Right lobe of liver (tissue), 6 donors: ENCODE measurements at regions not wholly inside any gene's neighbourhood (a gene's known extent, or its start where the extent isn't known, plus 50 kb on each side); places are given as distances from the start of the nearest gene placed in this dataset.

ENCODE experiments used
- ATAC-seq, 4 donors: fragments of 200-7000 bp; cut with Tn5 transposase; one replicate each; pipeline ENCODE4 v1.9.1; 2020; ENCODE audit warnings: mild to moderate bottlenecking in 4 of 4, moderate library complexity in 4 of 4
- DNase-seq, 3 donors: peaks; one replicate each; pipeline ENCODE4 v3.0.0-alpha.2; 2020
- H3K27ac ChIP-seq, 3 donors: fragments of 200-600 bp; one replicate each; pipeline ENCODE4 v1.8.0; 2022
- H3K27me3 ChIP-seq, 2 donors: fragments of 200-600 bp; one replicate each; pipeline ENCODE4 v1.8.0; 2022
- H3K36me3 ChIP-seq, 4 donors: fragments of 200-600 bp; sonication (generic) in 1 of 4; one replicate each; pipeline versions ENCODE4 v1.5.1 to v1.8.0; 2017 to 2022; ENCODE audit warnings: control low read depth in 1 of 4
- H3K4me1 ChIP-seq, 4 donors: fragments of 200-600 bp; sonication (generic) in 1 of 4; one replicate each; pipeline versions ENCODE4 v1.5.1 to v1.8.0; 2017 to 2022; ENCODE audit warnings: control low read depth in 1 of 4
- H3K4me3 ChIP-seq, 3 donors: fragments of 200-600 bp; one replicate each; pipeline ENCODE4 v1.8.0; 2022
- H3K9me3 ChIP-seq, 4 donors: fragments of 200-600 bp; sonication (generic) in 1 of 4; one replicate each; pipeline versions ENCODE4 v1.5.1 to v1.8.0; 2017 to 2022; ENCODE audit warnings: control low read depth in 1 of 4
- CTCF ChIP-seq, 4 donors: fragments of 200-600 bp in 3 of 4; fragments of 450-650 bp in 1 of 4; IDR thresholded peaks; one replicate each; pipeline versions ENCODE4 v1.5.1 to v1.8.0; 2016 to 2022; ENCODE audit warnings: antibody characterized with exemption in 4 of 4, mild to moderate bottlenecking in 2 of 4
- POLR2A ChIP-seq: fragments of 450-650 bp; IDR thresholded peaks from one replicate; pipeline ENCODE4 v1.6.1; 2017; ENCODE audit warnings: antibody characterized with exemption, mild to moderate bottlenecking
- WGBS: methylation state at CpG from one replicate; pipeline ENCODE4 v1.1.6; 2018; ENCODE audit warnings: low coverage, low lambda C conversion rate; ENCODE audit not compliant: insufficient coverage; ENCODE audit errors: missing lambda C conversion rate; 5-methylcytosine and 5-hydroxymethylcytosine counted together
- intact Hi-C, 2 donors: fragments of 100-400 bp; cut with DNase I; formaldehyde crosslinking; loops; one replicate each; pipeline versions ENCODE4 v1.11.2 to v1.14.1; 2022
- donor health status: DM: no; HTN: yes; CAD: no.
- donor health status: DM: no; HTN: no; CAD: no.
- donor health status: DM: no; HTN: no; CAD: no.
- donor health status: DM: no; HTN: yes; CAD: no.
- donor health status: DM: no; HTN: yes; CAD: no.

GRCh38 chr20:60297649-60298048 lies 339.4 kb downstream of the CDH26 start:
- 71% methylated on average over 9 of the region's 9 CpGs for WGBS
- intact Hi-C loops: no loop called here
- DNase-seq (no peak), ATAC-seq (no peak)
- Histone ChIP-seq H3K9me3 (no peaks in the 10 kb centered on the region), H3K27ac (no peak overlapping the region), H3K4me3 (no peak overlapping the region), H3K27me3 (no peaks in the 10 kb centered on the region), H3K4me1 (no peaks in the 10 kb centered on the region), H3K36me3 (no peaks in the 10 kb centered on the region)
- TF ChIP-seq POLR2A (no peak), CTCF (IDR thresholded peaks at IDR 0.05) (no peak)

- H3K4me1 ChIP-seq: no peaks in the 10 kb centered on the region
- H3K27me3 ChIP-seq: no peaks in the 10 kb centered on the region
- 83% methylated on average over 1 of the region's 5 CpGs for WGBS
- no peak for TF ChIP-seq POLR2A
- TF ChIP-seq CTCF (IDR thresholded peaks at IDR 0.05): no peak
- H3K27ac ChIP-seq: no peak overlapping the region
- intact Hi-C loops: no loop called here
- no peak for ATAC-seq
- no peak overlapping the region for H3K4me3 ChIP-seq
- H3K36me3 ChIP-seq: no peaks in the 10 kb centered on the region
- DNase-seq: no peak
- no peaks in the 10 kb centered on the region for H3K9me3 ChIP-seq
Observed at GRCh38 chr20:60298647-60299046, 340.4 kb downstream of the CDH26 start.

GRCh38 chr20:60299951-60300350 lies 341.7 kb downstream of the CDH26 start:
- DNase-seq: no peak
- Histone ChIP-seq H3K4me1 (no peaks in the 10 kb centered on the region), H3K27me3 (no peaks in the 10 kb centered on the region), H3K27ac (no peak overlapping the region), H3K4me3 (no peak overlapping the region), H3K36me3 (no peaks in the 10 kb centered on the region), H3K9me3 (no peaks in the 10 kb centered on the region)
- intact Hi-C loops: no loop called here
- ATAC-seq: peak in 1 of 4 donors; percentile 36
- WGBS: 37% methylated on average over 9 of the region's 12 CpGs
- no peak for TF ChIP-seq POLR2A
- TF ChIP-seq CTCF (IDR thresholded peaks at IDR 0.05): no peak

- 27% methylated on average over 3 of the region's 3 CpGs for WGBS
- Histone ChIP-seq H3K27me3 (no peaks in the 10 kb centered on the region), H3K27ac (no peak overlapping the region), H3K4me3 (no peak overlapping the region), H3K9me3 (no peaks in the 10 kb centered on the region), H3K4me1 (no peaks in the 10 kb centered on the region), H3K36me3 (no peaks in the 10 kb centered on the region)
- intact Hi-C loops: no loop called here
- DNase-seq (no peak), ATAC-seq (peak in 1 of 4 donors; percentile 28)
- TF ChIP-seq POLR2A (no peak), CTCF (IDR thresholded peaks at IDR 0.05) (no peak)
Observed at GRCh38 chr20:60300374-60300773, 342.2 kb downstream of the CDH26 start.

- Histone ChIP-seq H3K4me3 (no peak overlapping the region), H3K4me1 (no peaks in the 10 kb centered on the region), H3K36me3 (no peaks in the 10 kb centered on the region), H3K27ac (no peak overlapping the region), H3K27me3 (no peaks in the 10 kb centered on the region), H3K9me3 (no peaks in the 10 kb centered on the region)
- intact Hi-C loops: no loop called here
- no peak for ATAC-seq
- DNase-seq: no peak
- TF ChIP-seq POLR2A (no peak), CTCF (IDR thresholded peaks at IDR 0.05) (no peak)
- WGBS: 42% methylated on average over 6 of the region's 6 CpGs
Observed at GRCh38 chr20:60302875-60303274, 344.7 kb downstream of the CDH26 start.
